ENCODE measurements at regions not wholly inside any gene's neighbourhood (a gene's known extent, or its start where the extent isn't known, plus 50 kb on each side); places are given as distances from the start of the nearest gene placed in this dataset.

GRCh38 chr3:191628571-191628970 lies 167.6 kb downstream of the PYDC2 start:
- no peak for TF ChIP-seq CTCF (conservative IDR thresholded peaks at IDR 0.05)
- no peak for TF ChIP-seq ZFX (IDR thresholded peaks at IDR 0.05)
